ENCODE measurements at regions not wholly inside any gene's neighbourhood (a gene's known extent, or its start where the extent isn't known, plus 50 kb on each side); places are given as distances from the start of the nearest gene placed in this dataset.
"Not testable (repeated sequence)": the region's sequence is repeated elsewhere in the genome, so short reads cannot be mapped to it uniquely, and the experiment has no call there.

- ATAC-seq (replicated peaks; ENCODE audit: extremely low read depth, poor library complexity, severe bottlenecking) = no peak
- H3K9me3 Mint-ChIP-seq = no peaks in the 10 kb centered on the region
- peaks cover 36% of the 10 kb centered on the region for H3K27me3 Mint-ChIP-seq
- no peak overlapping the region for H3K27ac Mint-ChIP-seq (ENCODE audit: low read depth)
- no peak overlapping the region for H3K4me3 Mint-ChIP-seq
- H3K36me3 Mint-ChIP-seq (ENCODE audit: insufficient read depth) = no peaks in the 10 kb centered on the region
- no peak for DNase-seq (ENCODE audit: low spot score in 2 of 2)
- peaks cover 7% of the 10 kb centered on the region for H3K4me1 Mint-ChIP-seq
These were observed 99.1 kb downstream of the SNX5 start for GRCh38 chr20:17869295-17869994.

- no peak overlapping the region for H3K4me3 Mint-ChIP-seq
- H3K9me3 Mint-ChIP-seq = no peaks in the 10 kb centered on the region
- ATAC-seq (replicated peaks; ENCODE audit: extremely low read depth, poor library complexity, severe bottlenecking) (no peak), DNase-seq (ENCODE audit: low spot score in 2 of 2) (no peak)
- H3K36me3 Mint-ChIP-seq (ENCODE audit: insufficient read depth) = no peaks in the 10 kb centered on the region
- H3K27ac Mint-ChIP-seq (ENCODE audit: low read depth) = no peak overlapping the region
- H3K27me3 Mint-ChIP-seq = peaks cover 36% of the 10 kb centered on the region
- peaks cover 7% of the 10 kb centered on the region for H3K4me1 Mint-ChIP-seq
These were observed 99.8 kb downstream of the SNX5 start for GRCh38 chr20:17868700-17869231.

- no peak for ATAC-seq (replicated peaks; ENCODE audit: extremely low read depth, poor library complexity, severe bottlenecking)
- Mint-ChIP-seq H3K4me1 (peaks cover 7% of the 10 kb centered on the region), H3K27me3 (peaks cover 36% of the 10 kb centered on the region), H3K9me3 (no peaks in the 10 kb centered on the region), H3K27ac (ENCODE audit: low read depth) (no peak overlapping the region), H3K4me3 (no peak overlapping the region), H3K36me3 (ENCODE audit: insufficient read depth) (no peaks in the 10 kb centered on the region)
- no peak for DNase-seq (ENCODE audit: low spot score in 2 of 2)
These were observed 100.4 kb downstream of the SNX5 start for GRCh38 chr20:17868151-17868550.

- Mint-ChIP-seq H3K4me1 (peaks cover 6% of the 10 kb centered on the region), H3K9me3 (no peaks in the 10 kb centered on the region), H3K36me3 (ENCODE audit: insufficient read depth) (no peaks in the 10 kb centered on the region), H3K27ac (ENCODE audit: low read depth) (no peak overlapping the region), H3K4me3 (no peak overlapping the region), H3K27me3 (peaks cover 43% of the 10 kb centered on the region)
- DNase-seq (ENCODE audit: low spot score in 2 of 2) = no peak
- no peak for ATAC-seq (replicated peaks; ENCODE audit: extremely low read depth, poor library complexity, severe bottlenecking)
These were observed 101.3 kb downstream of the SNX5 start for GRCh38 chr20:17867131-17867925.

GRCh38 chr20:17866234-17867001 lies 102.2 kb downstream of the SNX5 start:
- Mint-ChIP-seq H3K36me3 (ENCODE audit: insufficient read depth) (no peaks in the 10 kb centered on the region), H3K27me3 (peaks cover 49% of the 10 kb centered on the region), H3K4me3 (no peak overlapping the region), H3K9me3 (no peaks in the 10 kb centered on the region), H3K4me1 (no peaks in the 10 kb centered on the region), H3K27ac (ENCODE audit: low read depth) (no peak overlapping the region)
- DNase-seq (ENCODE audit: low spot score in 2 of 2) (no peak), ATAC-seq (replicated peaks; ENCODE audit: extremely low read depth, poor library complexity, severe bottlenecking) (no peak)

GRCh38 chr20:17863577-17864292 lies 104.9 kb downstream of the SNX5 start:
- no peaks in the 10 kb centered on the region for H3K36me3 Mint-ChIP-seq (ENCODE audit: insufficient read depth)
- no peak overlapping the region for H3K27ac Mint-ChIP-seq (ENCODE audit: low read depth)
- no peaks in the 10 kb centered on the region for H3K9me3 Mint-ChIP-seq
- H3K4me1 Mint-ChIP-seq = peaks cover 17% of the 10 kb centered on the region
- H3K27me3 Mint-ChIP-seq = peaks cover 40% of the 10 kb centered on the region
- ATAC-seq (replicated peaks; ENCODE audit: extremely low read depth, poor library complexity, severe bottlenecking) (no peak), DNase-seq (ENCODE audit: low spot score in 2 of 2) (no peak)
- no peak overlapping the region for H3K4me3 Mint-ChIP-seq

- H3K27ac Mint-ChIP-seq (ENCODE audit: low read depth) = no peak overlapping the region
- ATAC-seq (replicated peaks; ENCODE audit: extremely low read depth, poor library complexity, severe bottlenecking) = no peak
These were observed 105.4 kb downstream of the SNX5 start for GRCh38 chr20:17863209-17863576.

GRCh38 chr20:17862171-17862570 lies 106.4 kb downstream of the SNX5 start:
- peaks cover 24% of the 10 kb centered on the region for H3K27me3 Mint-ChIP-seq
- no peak overlapping the region for H3K4me3 Mint-ChIP-seq
- H3K36me3 Mint-ChIP-seq (ENCODE audit: insufficient read depth) = no peaks in the 10 kb centered on the region
- no peak for DNase-seq (ENCODE audit: low spot score in 2 of 2)
- no peaks in the 10 kb centered on the region for H3K9me3 Mint-ChIP-seq
- H3K27ac Mint-ChIP-seq (ENCODE audit: low read depth) = peak overlapping the region; percentile 7
- ATAC-seq (replicated peaks; ENCODE audit: extremely low read depth, poor library complexity, severe bottlenecking) = no peak
- peaks cover 17% of the 10 kb centered on the region for H3K4me1 Mint-ChIP-seq

More at GRCh38 chr20:17863209-17863576, 105.4 kb downstream of the SNX5 start:
- Mint-ChIP-seq H3K27me3 (peaks cover 34% of the 10 kb centered on the region), H3K36me3 (ENCODE audit: insufficient read depth) (no peaks in the 10 kb centered on the region), H3K4me1 (peaks cover 17% of the 10 kb centered on the region), H3K4me3 (no peak overlapping the region), H3K9me3 (no peaks in the 10 kb centered on the region)
- DNase-seq (ENCODE audit: low spot score in 2 of 2) = no peak

- not testable (repeated sequence) for H3K4me3 Mint-ChIP-seq; DNase-seq (ENCODE audit: low spot score in 2 of 2); ATAC-seq (replicated peaks; ENCODE audit: extremely low read depth, poor library complexity, severe bottlenecking); H3K27ac Mint-ChIP-seq (ENCODE audit: low read depth); H3K36me3 Mint-ChIP-seq (ENCODE audit: insufficient read depth); H3K9me3 Mint-ChIP-seq
- Mint-ChIP-seq H3K4me1 (peaks cover 21% of the 10 kb centered on the region), H3K27me3 (peaks cover 22% of the 10 kb centered on the region)
These were observed 107.0 kb downstream of the SNX5 start for GRCh38 chr20:17861620-17862019.

- no peaks in the 10 kb centered on the region for H3K36me3 Mint-ChIP-seq (ENCODE audit: insufficient read depth)
- DNase-seq (ENCODE audit: low spot score in 2 of 2) (no peak), ATAC-seq (replicated peaks; ENCODE audit: extremely low read depth, poor library complexity, severe bottlenecking) (no peak)
- peaks cover 31% of the 10 kb centered on the region for H3K4me1 Mint-ChIP-seq
- H3K27me3 Mint-ChIP-seq = peaks cover 13% of the 10 kb centered on the region
- H3K4me3 Mint-ChIP-seq = peak overlapping the region; percentile 9
- no peaks in the 10 kb centered on the region for H3K9me3 Mint-ChIP-seq
- H3K27ac Mint-ChIP-seq (ENCODE audit: low read depth) = no peak overlapping the region
These were observed 108.0 kb downstream of the SNX5 start for GRCh38 chr20:17860301-17861197.

- Mint-ChIP-seq H3K4me3 (peak overlapping the region; percentile 9), H3K27me3 (peaks cover 13% of the 10 kb centered on the region), H3K27ac (ENCODE audit: low read depth) (no peak overlapping the region), H3K9me3 (no peaks in the 10 kb centered on the region), H3K36me3 (ENCODE audit: insufficient read depth) (no peaks in the 10 kb centered on the region), H3K4me1 (peaks cover 33% of the 10 kb centered on the region)
- ATAC-seq (replicated peaks; ENCODE audit: extremely low read depth, poor library complexity, severe bottlenecking) (peak; percentile 77), DNase-seq (ENCODE audit: low spot score in 2 of 2) (peak in 1 of 2 donors; percentile 30)
These were observed 108.9 kb downstream of the SNX5 start for GRCh38 chr20:17859616-17860232.
